H1 (cell line): ENCODE measurements at regions not wholly inside any gene's neighbourhood (a gene's known extent, or its start where the extent isn't known, plus 50 kb on each side); places are given as distances from the start of the nearest gene placed in this dataset.

Experiments used
- BRCA1 ChIP-seq: IDR thresholded peaks from 2 replicates; pipeline ENCODE4 v1.6.1; 2012; ENCODE audit warnings: low read depth, low read length, improper control_type of control experiment
- SP4 ChIP-seq: IDR thresholded peaks from 2 replicates; pipeline ENCODE4 v1.6.1; 2012; ENCODE audit warnings: low read length, inconsistent platforms
- TF ChIP-seq, protein P1 (sequence below): fragments of 300-600 bp; sonication (generic); IDR thresholded peaks from 2 replicates; pipeline ENCODE4 v1.7.1; 2012; ENCODE audit warnings: low read length, moderate library complexity, mild to moderate bottlenecking, inconsistent platforms; ENCODE audit not compliant: insufficient replicate concordance

DNA sequence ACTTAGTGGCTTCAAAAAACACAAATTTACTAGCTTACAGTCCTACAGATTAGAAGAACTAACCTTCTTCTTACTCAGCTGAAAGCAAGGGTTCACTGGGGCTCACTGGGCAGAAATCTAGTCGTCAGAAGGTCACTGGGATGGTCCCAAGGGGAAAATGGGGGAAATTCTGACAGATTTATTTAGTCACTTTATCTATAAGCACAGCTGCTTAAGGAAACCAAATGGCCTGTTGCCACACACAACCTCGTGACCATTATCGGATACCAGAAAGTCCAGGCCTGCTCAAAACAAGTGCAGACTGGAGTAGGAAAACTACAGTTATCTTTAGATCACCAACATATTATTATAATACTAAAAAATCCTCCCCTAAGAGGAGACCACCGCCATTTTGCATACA lies 374.6 kb upstream of the ASIC2 start (continued):
- TF ChIP-seq, protein P1, sequence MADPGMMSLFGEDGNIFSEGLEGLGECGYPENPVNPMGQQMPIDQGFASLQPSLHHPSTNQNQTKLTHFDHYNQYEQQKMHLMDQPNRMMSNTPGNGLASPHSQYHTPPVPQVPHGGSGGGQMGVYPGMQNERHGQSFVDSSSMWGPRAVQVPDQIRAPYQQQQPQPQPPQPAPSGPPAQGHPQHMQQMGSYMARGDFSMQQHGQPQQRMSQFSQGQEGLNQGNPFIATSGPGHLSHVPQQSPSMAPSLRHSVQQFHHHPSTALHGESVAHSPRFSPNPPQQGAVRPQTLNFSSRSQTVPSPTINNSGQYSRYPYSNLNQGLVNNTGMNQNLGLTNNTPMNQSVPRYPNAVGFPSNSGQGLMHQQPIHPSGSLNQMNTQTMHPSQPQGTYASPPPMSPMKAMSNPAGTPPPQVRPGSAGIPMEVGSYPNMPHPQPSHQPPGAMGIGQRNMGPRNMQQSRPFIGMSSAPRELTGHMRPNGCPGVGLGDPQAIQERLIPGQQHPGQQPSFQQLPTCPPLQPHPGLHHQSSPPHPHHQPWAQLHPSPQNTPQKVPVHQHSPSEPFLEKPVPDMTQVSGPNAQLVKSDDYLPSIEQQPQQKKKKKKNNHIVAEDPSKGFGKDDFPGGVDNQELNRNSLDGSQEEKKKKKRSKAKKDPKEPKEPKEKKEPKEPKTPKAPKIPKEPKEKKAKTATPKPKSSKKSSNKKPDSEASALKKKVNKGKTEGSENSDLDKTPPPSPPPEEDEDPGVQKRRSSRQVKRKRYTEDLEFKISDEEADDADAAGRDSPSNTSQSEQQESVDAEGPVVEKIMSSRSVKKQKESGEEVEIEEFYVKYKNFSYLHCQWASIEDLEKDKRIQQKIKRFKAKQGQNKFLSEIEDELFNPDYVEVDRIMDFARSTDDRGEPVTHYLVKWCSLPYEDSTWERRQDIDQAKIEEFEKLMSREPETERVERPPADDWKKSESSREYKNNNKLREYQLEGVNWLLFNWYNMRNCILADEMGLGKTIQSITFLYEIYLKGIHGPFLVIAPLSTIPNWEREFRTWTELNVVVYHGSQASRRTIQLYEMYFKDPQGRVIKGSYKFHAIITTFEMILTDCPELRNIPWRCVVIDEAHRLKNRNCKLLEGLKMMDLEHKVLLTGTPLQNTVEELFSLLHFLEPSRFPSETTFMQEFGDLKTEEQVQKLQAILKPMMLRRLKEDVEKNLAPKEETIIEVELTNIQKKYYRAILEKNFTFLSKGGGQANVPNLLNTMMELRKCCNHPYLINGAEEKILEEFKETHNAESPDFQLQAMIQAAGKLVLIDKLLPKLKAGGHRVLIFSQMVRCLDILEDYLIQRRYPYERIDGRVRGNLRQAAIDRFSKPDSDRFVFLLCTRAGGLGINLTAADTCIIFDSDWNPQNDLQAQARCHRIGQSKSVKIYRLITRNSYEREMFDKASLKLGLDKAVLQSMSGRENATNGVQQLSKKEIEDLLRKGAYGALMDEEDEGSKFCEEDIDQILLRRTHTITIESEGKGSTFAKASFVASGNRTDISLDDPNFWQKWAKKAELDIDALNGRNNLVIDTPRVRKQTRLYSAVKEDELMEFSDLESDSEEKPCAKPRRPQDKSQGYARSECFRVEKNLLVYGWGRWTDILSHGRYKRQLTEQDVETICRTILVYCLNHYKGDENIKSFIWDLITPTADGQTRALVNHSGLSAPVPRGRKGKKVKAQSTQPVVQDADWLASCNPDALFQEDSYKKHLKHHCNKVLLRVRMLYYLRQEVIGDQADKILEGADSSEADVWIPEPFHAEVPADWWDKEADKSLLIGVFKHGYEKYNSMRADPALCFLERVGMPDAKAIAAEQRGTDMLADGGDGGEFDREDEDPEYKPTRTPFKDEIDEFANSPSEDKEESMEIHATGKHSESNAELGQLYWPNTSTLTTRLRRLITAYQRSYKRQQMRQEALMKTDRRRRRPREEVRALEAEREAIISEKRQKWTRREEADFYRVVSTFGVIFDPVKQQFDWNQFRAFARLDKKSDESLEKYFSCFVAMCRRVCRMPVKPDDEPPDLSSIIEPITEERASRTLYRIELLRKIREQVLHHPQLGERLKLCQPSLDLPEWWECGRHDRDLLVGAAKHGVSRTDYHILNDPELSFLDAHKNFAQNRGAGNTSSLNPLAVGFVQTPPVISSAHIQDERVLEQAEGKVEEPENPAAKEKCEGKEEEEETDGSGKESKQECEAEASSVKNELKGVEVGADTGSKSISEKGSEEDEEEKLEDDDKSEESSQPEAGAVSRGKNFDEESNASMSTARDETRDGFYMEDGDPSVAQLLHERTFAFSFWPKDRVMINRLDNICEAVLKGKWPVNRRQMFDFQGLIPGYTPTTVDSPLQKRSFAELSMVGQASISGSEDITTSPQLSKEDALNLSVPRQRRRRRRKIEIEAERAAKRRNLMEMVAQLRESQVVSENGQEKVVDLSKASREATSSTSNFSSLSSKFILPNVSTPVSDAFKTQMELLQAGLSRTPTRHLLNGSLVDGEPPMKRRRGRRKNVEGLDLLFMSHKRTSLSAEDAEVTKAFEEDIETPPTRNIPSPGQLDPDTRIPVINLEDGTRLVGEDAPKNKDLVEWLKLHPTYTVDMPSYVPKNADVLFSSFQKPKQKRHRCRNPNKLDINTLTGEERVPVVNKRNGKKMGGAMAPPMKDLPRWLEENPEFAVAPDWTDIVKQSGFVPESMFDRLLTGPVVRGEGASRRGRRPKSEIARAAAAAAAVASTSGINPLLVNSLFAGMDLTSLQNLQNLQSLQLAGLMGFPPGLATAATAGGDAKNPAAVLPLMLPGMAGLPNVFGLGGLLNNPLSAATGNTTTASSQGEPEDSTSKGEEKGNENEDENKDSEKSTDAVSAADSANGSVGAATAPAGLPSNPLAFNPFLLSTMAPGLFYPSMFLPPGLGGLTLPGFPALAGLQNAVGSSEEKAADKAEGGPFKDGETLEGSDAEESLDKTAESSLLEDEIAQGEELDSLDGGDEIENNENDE = no peak
- TF ChIP-seq SP4 (no peak), BRCA1 (no peak)
